H1 (cell line): ENCODE measurements at regions not wholly inside any gene's neighbourhood (a gene's known extent, or its start where the extent isn't known, plus 50 kb on each side); places are given as distances from the start of the nearest gene placed in this dataset.

ENCODE experiments used
- CTCF ChIA-PET: fragments of 300-600 bp; sonication (Branson Sonifier 250); formaldehyde crosslinking; loops from one replicate; lab custom pipeline; 2021; ENCODE audit not compliant: partially characterized antibody; lab: Charles Lee
- POLR2A ChIA-PET: fragments of 300-600 bp; sonication (Branson Sonifier 250); formaldehyde crosslinking; loops from one replicate; lab custom pipeline; 2021; ENCODE audit warnings: inconsistent platforms; ENCODE audit not compliant: partially characterized antibody; lab: Charles Lee
- DNase-seq, 2 experiments: peaks; one replicate each; pipeline versions ENCODE4 v3.0.0 to v3.0.0-alpha.2; 2010 to 2022; ENCODE audit warnings: low spot score in 2 of 2, low read depth in 1 of 2, mixed read lengths in 1 of 2
- FAIRE-seq: peaks from 2 replicates; lab custom pipeline; 2011; peaks lifted over from hg19 to GRCh38; lab: Jason Lieb, UNC
- H2AFZ ChIP-seq: 2 replicates; pipeline ENCODE4 v1.8.1; 2012; ENCODE audit warnings: low read length, inconsistent platforms
- H2AK5ac ChIP-seq: 2 replicates; pipeline ENCODE4 v1.6.1; 2013; ENCODE audit warnings: low read depth, low read length
- H2BK120ac ChIP-seq: replicated peaks from 2 replicates; pipeline ENCODE3; 2013; ENCODE audit warnings: low read depth, low read length, inconsistent platforms
- H2BK12ac ChIP-seq: 2 replicates; pipeline ENCODE4 v1.6.1; 2013; ENCODE audit warnings: low read depth, low read length
- H2BK15ac ChIP-seq: 2 replicates; pipeline ENCODE4 v1.6.1; 2013; ENCODE audit warnings: low read length
- H2BK20ac ChIP-seq: 2 replicates; pipeline ENCODE4 v1.6.1; 2013; ENCODE audit warnings: low read length
- H2BK5ac ChIP-seq: 2 replicates; pipeline ENCODE4 v1.6.1; 2013; ENCODE audit warnings: low read depth, low read length
- H3K14ac ChIP-seq: 2 replicates; pipeline ENCODE4 v1.6.1; 2013; ENCODE audit warnings: inconsistent platforms; ENCODE audit not compliant: insufficient read length
- H3K18ac ChIP-seq: 2 replicates; pipeline ENCODE4 v1.6.1; 2013; ENCODE audit warnings: low read length; ENCODE audit errors: extremely low read depth
- H3K23ac ChIP-seq: 2 replicates; pipeline ENCODE4 v1.6.1; 2013; ENCODE audit warnings: inconsistent platforms; ENCODE audit not compliant: insufficient read length
- H3K23me2 ChIP-seq: 2 replicates; pipeline ENCODE4 v1.6.1; 2013; ENCODE audit warnings: low read depth, low read length
- H3K27ac ChIP-seq: 2 replicates; pipeline ENCODE4 v1.6.1; 2011; ENCODE audit warnings: low read depth, low read length, inconsistent platforms
- H3K27me3 ChIP-seq, 4 experiments: replicated peaks in 1 of 4; 1 replicate in 1 of 4; 2 replicates in 3 of 4; pipeline versions ENCODE4 v1.6.1 to v1.8.1; 2011 to 2013; ENCODE audit warnings: low read length in 3 of 4, mild to moderate bottlenecking in 3 of 4, inconsistent platforms in 2 of 4, mixed read lengths in 2 of 4, moderate library complexity in 1 of 4; ENCODE audit not compliant: control insufficient read depth in 3 of 4, insufficient read depth in 3 of 4; ENCODE audit errors: extremely low read depth in 1 of 4
- H3K36me3 ChIP-seq, 4 experiments: 2 replicates each; pipeline versions ENCODE4 v1.6.1 to v1.8.1; 2011 to 2013; ENCODE audit warnings: mild to moderate bottlenecking in 4 of 4, low read length in 3 of 4, moderate library complexity in 2 of 4, control low read depth in 1 of 4, inconsistent platforms in 1 of 4; ENCODE audit not compliant: insufficient read depth in 4 of 4, control insufficient read depth in 2 of 4
- H3K4ac ChIP-seq: replicated peaks from 2 replicates; pipeline ENCODE3; 2013; ENCODE audit warnings: low read length, low read depth, mixed read lengths, inconsistent platforms; ENCODE audit not compliant: insufficient read length
- H3K4me1 ChIP-seq, 4 experiments: replicated peaks in 1 of 4; 1 replicate in 1 of 4; 2 replicates in 3 of 4; pipeline versions ENCODE4 v1.6.1 to v1.8.1; 2011 to 2013; ENCODE audit warnings: low read length in 3 of 4, inconsistent platforms in 2 of 4, mixed read lengths in 1 of 4; ENCODE audit not compliant: insufficient read depth in 4 of 4, control insufficient read depth in 3 of 4
- H3K4me2 ChIP-seq, 2 experiments: 2 replicates each; pipeline versions ENCODE4 v1.6.1 to v1.8.1; 2011 to 2013; ENCODE audit warnings: low read depth in 2 of 2, low read length in 2 of 2, control low read depth in 1 of 2, inconsistent platforms in 1 of 2, mild to moderate bottlenecking in 1 of 2; ENCODE audit not compliant: insufficient read depth in 1 of 2
- H3K4me3 ChIP-seq, 4 experiments: fragments of 200-600, 300-600 bp in 1 of 4; sonication (generic), shearing (Covaris generic), sonication (Bioruptor Twin) in 1 of 4; 2 replicates each; pipeline versions ENCODE4 v1.5.1 to v1.8.1; 2011 to 2016; ENCODE audit warnings: low read length in 4 of 4, low read depth in 3 of 4, control low read depth in 2 of 4, inconsistent platforms in 2 of 4, mild to moderate bottlenecking in 2 of 4, mixed read lengths in 1 of 4, moderate library complexity in 1 of 4; ENCODE audit not compliant: insufficient read depth in 2 of 4; ENCODE audit errors: extremely low read depth in 1 of 4
- H3K56ac ChIP-seq: replicated peaks from 2 replicates; pipeline ENCODE3; 2013; ENCODE audit warnings: low read depth, mild to moderate bottlenecking, mixed read lengths, low read length, inconsistent platforms; ENCODE audit not compliant: insufficient read length
- H3K79me1 ChIP-seq: 2 replicates; pipeline ENCODE4 v1.6.1; 2013; ENCODE audit warnings: low read depth, low read length, control low read depth
- H3K79me2 ChIP-seq, 2 experiments: 2 replicates each; pipeline versions ENCODE4 v1.6.1 to v1.8.1; 2012 to 2013; ENCODE audit warnings: low read length in 2 of 2, mild to moderate bottlenecking in 2 of 2, inconsistent platforms in 1 of 2; ENCODE audit not compliant: insufficient read depth in 2 of 2, control insufficient read depth in 1 of 2
- H3K9ac ChIP-seq, 4 experiments: replicated peaks in 1 of 4; 1 replicate in 1 of 4; 2 replicates in 3 of 4; pipeline versions ENCODE4 v1.6.1 to v1.8.1; 2011 to 2013; ENCODE audit warnings: low read depth in 3 of 4, low read length in 3 of 4, control low read depth in 2 of 4, mild to moderate bottlenecking in 2 of 4, moderate library complexity in 2 of 4, inconsistent platforms in 1 of 4; ENCODE audit errors: extremely low read depth in 1 of 4
- H3K9me3 ChIP-seq, 2 experiments: 2 replicates each; pipeline versions ENCODE4 v1.6.1 to v1.8.1; 2012 to 2013; ENCODE audit warnings: mild to moderate bottlenecking in 2 of 2, moderate library complexity in 2 of 2, control low read depth in 1 of 2, inconsistent platforms in 1 of 2, low read depth in 1 of 2, low read length in 1 of 2, mixed read lengths in 1 of 2; ENCODE audit not compliant: insufficient read depth in 2 of 2
- H4K20me1 ChIP-seq, 2 experiments: replicated peaks in 1 of 2; 2 replicates each; pipeline versions ENCODE3 to v1.8.1; 2011 to 2013; ENCODE audit warnings: inconsistent platforms in 2 of 2, low read length in 2 of 2, mild to moderate bottlenecking in 1 of 2; ENCODE audit not compliant: insufficient read depth in 2 of 2, control insufficient read depth in 1 of 2
- H4K5ac ChIP-seq: 2 replicates; pipeline ENCODE4 v1.6.1; 2013; ENCODE audit warnings: low read length, low read depth, mixed read lengths, inconsistent platforms; ENCODE audit not compliant: insufficient read length
- H4K8ac ChIP-seq: 2 replicates; pipeline ENCODE4 v1.8.0; 2013; ENCODE audit warnings: mild to moderate bottlenecking, moderate library complexity, low read length, inconsistent platforms; ENCODE audit not compliant: insufficient read depth; ENCODE audit errors: extremely low read depth
- H4K91ac ChIP-seq: replicated peaks from 2 replicates; pipeline ENCODE3; 2013; ENCODE audit warnings: low read length, mixed read lengths, inconsistent platforms; ENCODE audit not compliant: insufficient read length
- CBX5 ChIP-seq: fragments of 300-800, 300-1000 bp; sonication (generic); IDR thresholded peaks from 2 replicates; pipeline ENCODE4 v1.7.1; 2016; ENCODE audit warnings: antibody characterized with exemption, low read length, low read depth
- CEBPB ChIP-seq: IDR thresholded peaks from 2 replicates; pipeline ENCODE4 v1.6.1; 2012; ENCODE audit warnings: low read depth, low read length
- CTBP2 ChIP-seq: IDR thresholded peaks from 2 replicates; pipeline ENCODE4 v1.7.0; 2011; ENCODE audit warnings: borderline replicate concordance, mild to moderate bottlenecking, moderate library complexity, mixed read lengths, low read length; ENCODE audit not compliant: insufficient read depth, insufficient read length
- EGR1 ChIP-seq: IDR thresholded peaks from 2 replicates; pipeline ENCODE4 v1.6.1; 2011; ENCODE audit warnings: low read depth, low read length, borderline replicate concordance
- FOSL1 ChIP-seq: IDR thresholded peaks from 2 replicates; pipeline ENCODE4 v1.6.1; 2011; ENCODE audit warnings: mild to moderate bottlenecking, low read depth, low read length, moderate library complexity; ENCODE audit not compliant: insufficient read depth
- TAF1 ChIP-seq: IDR thresholded peaks from 2 replicates; pipeline ENCODE4 v1.6.1; 2011; ENCODE audit warnings: mild to moderate bottlenecking, low read depth, low read length
- TEAD4 ChIP-seq: IDR thresholded peaks from 2 replicates; pipeline ENCODE4 v1.6.1; 2012; ENCODE audit warnings: low read depth, low read length, inconsistent platforms, mixed read lengths
- YY1 ChIP-seq: IDR thresholded peaks from 2 replicates; pipeline ENCODE4 v1.6.1; 2011; ENCODE audit warnings: low read depth, mild to moderate bottlenecking, low read length
- WGBS, 2 experiments: shearing (Covaris generic) in 1 of 2; methylation state at CpG; one replicate each; pipeline versions ENCODE4 v1.1.6 to v1.1.7; 2013 to 2015; ENCODE audit warnings: low lambda C conversion rate in 2 of 2, mixed read lengths in 2 of 2, inconsistent platforms in 1 of 2, low coverage in 1 of 2, missing lambda C conversion rate in 1 of 2; ENCODE audit not compliant: insufficient replicate concordance in 2 of 2, insufficient coverage in 1 of 2, insufficient read length in 1 of 2; ENCODE audit errors: extremely low coverage in 1 of 2, missing lambda C conversion rate in 1 of 2; 5-methylcytosine and 5-hydroxymethylcytosine counted together

DNA sequence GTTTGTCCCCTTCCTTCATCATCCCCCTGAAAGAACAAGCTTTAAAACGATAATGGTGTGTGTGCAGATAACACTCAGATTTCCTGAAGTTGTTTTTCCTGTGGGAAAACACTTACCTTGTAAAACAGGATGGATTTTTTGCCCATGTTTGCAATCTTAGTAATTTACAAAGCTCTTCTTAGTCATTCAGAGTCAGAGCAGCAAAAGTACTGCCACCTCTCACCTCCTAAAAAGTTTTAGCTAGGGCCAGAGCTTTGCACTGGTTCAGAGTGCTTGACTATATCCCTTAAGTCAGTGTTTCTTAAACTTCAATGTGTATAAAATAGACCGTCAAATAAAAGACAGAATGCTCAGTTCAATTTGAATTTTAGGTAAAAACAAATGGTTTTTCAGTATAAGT is 62.3 kb downstream of the NKX6-1 start:
- H4K5ac ChIP-seq, result no peak overlapping the region
- H3K27me3 ChIP-seq, result no peaks in the 10 kb centered on the region
- H3K18ac ChIP-seq, result no peak overlapping the region
- 0 out of 2 replicates have a peak overlapping the region, but pooled peaks have one; percentile 30 for H2AFZ ChIP-seq
- no peak overlapping the region for H2BK120ac ChIP-seq
- H4K91ac ChIP-seq, result no peak overlapping the region
- WGBS, 2 experiments, result 81% methylated on average over 2 of the region's 2 CpGs; no CpG with 5 or more reads in 1 of the 2 experiments
- no peaks in the 10 kb centered on the region for H3K23me2 ChIP-seq
- no peaks in the 10 kb centered on the region for H3K36me3 ChIP-seq
- H4K20me1 ChIP-seq, result no peaks in the 10 kb centered on the region
- H2AK5ac ChIP-seq, result no peak overlapping the region
- H2BK15ac ChIP-seq, result no peak overlapping the region
- ChIA-PET POLR2A (no interaction called here), CTCF (interaction anchor here (0.5 to 1.9 kb wide), 2 partner anchors 15 to 411 kb away, joined by 3 to 11 read pairs; no protein-coding TSS in a partner anchor)
- H3K9ac ChIP-seq, result no peak overlapping the region
- DNase-seq, result no peak
- H2BK5ac ChIP-seq, result no peak overlapping the region
- H2BK20ac ChIP-seq, result no peak overlapping the region
- no peak overlapping the region for H3K27ac ChIP-seq
- no peak overlapping the region for H4K8ac ChIP-seq
- H3K79me1 ChIP-seq, result no peaks in the 10 kb centered on the region
- no peak overlapping the region for H3K4me3 ChIP-seq
- H3K4me1 ChIP-seq, result peaks cover 0 to 9% (median 0%) of the 10 kb centered on the region in 4 experiments; a peak in 1 of 7 replicates
- no peak overlapping the region for H3K14ac ChIP-seq
- H3K23ac ChIP-seq, result no peak overlapping the region
- no peak overlapping the region for H3K4me2 ChIP-seq
- no peak overlapping the region for H3K4ac ChIP-seq
- H2BK12ac ChIP-seq, result no peak overlapping the region
- H3K9me3 ChIP-seq, result no peaks in the 10 kb centered on the region
- no peak for FAIRE-seq
- no peak overlapping the region for H3K56ac ChIP-seq
- no peak for TF ChIP-seq CBX5
- no peak for TF ChIP-seq CEBPB
- no peak for TF ChIP-seq YY1
- TF ChIP-seq TAF1, result no peak
- TF ChIP-seq EGR1, result no peak
- no peak for TF ChIP-seq FOSL1
- TF ChIP-seq TEAD4, result no peak
- no peak for TF ChIP-seq CTBP2
- no peaks in the 10 kb centered on the region for H3K79me2 ChIP-seq
